ENCODE measurements at regions not wholly inside any gene's neighbourhood (a gene's known extent, or its start where the extent isn't known, plus 50 kb on each side); places are given as distances from the start of the nearest gene placed in this dataset.

- Histone ChIP-seq H3F3A (ENCODE audit: insufficient read depth, low read length) (no peaks in the 10 kb centered on the region), H3K9me3 (replicated peaks; ENCODE audit: insufficient read depth, low read length) (no peaks in the 10 kb centered on the region), H2AFZ (ENCODE audit: low read length) (no peak overlapping the region), H3K27me3 (replicated peaks; ENCODE audit: insufficient read depth, low read length) (peaks cover 39% of the 10 kb centered on the region), H3K36me3 (replicated peaks; ENCODE audit: insufficient read depth, low read length) (no peaks in the 10 kb centered on the region), H3K4me1 (ENCODE audit: low read length) (no peaks in the 10 kb centered on the region), H3K4me2 (ENCODE audit: low read depth, low read length) (no peak overlapping the region), H3K27ac (ENCODE audit: low read length) (no peak overlapping the region), H3K9me2 (replicated peaks; ENCODE audit: insufficient read depth, low read length) (no peaks in the 10 kb centered on the region), H3K4me3 (ENCODE audit: low read length) (no peak overlapping the region), H3K9ac (ENCODE audit: low read length) (no peak overlapping the region), H3K79me2 (ENCODE audit: low read length) (no peaks in the 10 kb centered on the region), H4K20me1 (ENCODE audit: insufficient read depth, low read length) (no peaks in the 10 kb centered on the region)
- no peak for DNase-seq
- TF ChIP-seq EZH2phosphoT487 (IDR thresholded peaks at IDR 0.05; ENCODE audit: low read length): no peak
- no peak for TF ChIP-seq EZH2 (optimal IDR thresholded peaks at IDR 0.05; ENCODE audit: low read depth, low read length)
- TF ChIP-seq CTCF (IDR thresholded peaks at IDR 0.05; ENCODE audit: low read length): no peak
These were observed 114.2 kb upstream of the PTPN1 start for GRCh38 chr20:50395914-50396488.

GRCh38 chr20:50396623-50397022 lies 113.6 kb upstream of the PTPN1 start:
- no peaks in the 10 kb centered on the region for H3K9me2 ChIP-seq (replicated peaks; ENCODE audit: insufficient read depth, low read length)
- no peak overlapping the region for H2AFZ ChIP-seq (ENCODE audit: low read length)
- H3K79me2 ChIP-seq (ENCODE audit: low read length): no peaks in the 10 kb centered on the region
- no peaks in the 10 kb centered on the region for H3F3A ChIP-seq (ENCODE audit: insufficient read depth, low read length)
- H3K9me3 ChIP-seq (replicated peaks; ENCODE audit: insufficient read depth, low read length): no peaks in the 10 kb centered on the region
- H3K27ac ChIP-seq (ENCODE audit: low read length): no peak overlapping the region
- DNase-seq: no peak
- no peak overlapping the region for H3K4me3 ChIP-seq (ENCODE audit: low read length)
- no peaks in the 10 kb centered on the region for H4K20me1 ChIP-seq (ENCODE audit: insufficient read depth, low read length)
- H3K36me3 ChIP-seq (replicated peaks; ENCODE audit: insufficient read depth, low read length): no peaks in the 10 kb centered on the region
- peaks cover 40% of the 10 kb centered on the region for H3K27me3 ChIP-seq (replicated peaks; ENCODE audit: insufficient read depth, low read length)
- H3K4me1 ChIP-seq (ENCODE audit: low read length): no peaks in the 10 kb centered on the region
- H3K4me2 ChIP-seq (ENCODE audit: low read depth, low read length): no peak overlapping the region
- TF ChIP-seq CTCF (IDR thresholded peaks at IDR 0.05; ENCODE audit: low read length) (no peak), EZH2 (optimal IDR thresholded peaks at IDR 0.05; ENCODE audit: low read depth, low read length) (no peak), EZH2phosphoT487 (IDR thresholded peaks at IDR 0.05; ENCODE audit: low read length) (no peak)
- no peak overlapping the region for H3K9ac ChIP-seq (ENCODE audit: low read length)

- Histone ChIP-seq H3F3A (ENCODE audit: insufficient read depth, low read length) (no peaks in the 10 kb centered on the region), H2AFZ (ENCODE audit: low read length) (no peak overlapping the region), H3K9me3 (replicated peaks; ENCODE audit: insufficient read depth, low read length) (no peaks in the 10 kb centered on the region), H3K4me1 (ENCODE audit: low read length) (no peaks in the 10 kb centered on the region), H4K20me1 (ENCODE audit: insufficient read depth, low read length) (no peaks in the 10 kb centered on the region), H3K4me3 (ENCODE audit: low read length) (no peak overlapping the region), H3K27ac (ENCODE audit: low read length) (no peak overlapping the region), H3K79me2 (ENCODE audit: low read length) (no peaks in the 10 kb centered on the region), H3K9ac (ENCODE audit: low read length) (no peak overlapping the region), H3K4me2 (ENCODE audit: low read depth, low read length) (no peak overlapping the region), H3K36me3 (replicated peaks; ENCODE audit: insufficient read depth, low read length) (no peaks in the 10 kb centered on the region), H3K27me3 (replicated peaks; ENCODE audit: insufficient read depth, low read length) (peaks cover 44% of the 10 kb centered on the region), H3K9me2 (replicated peaks; ENCODE audit: insufficient read depth, low read length) (no peaks in the 10 kb centered on the region)
- TF ChIP-seq EZH2phosphoT487 (IDR thresholded peaks at IDR 0.05; ENCODE audit: low read length) (no peak), EZH2 (optimal IDR thresholded peaks at IDR 0.05; ENCODE audit: low read depth, low read length) (no peak), CTCF (IDR thresholded peaks at IDR 0.05; ENCODE audit: low read length) (no peak)
- DNase-seq: no peak
These were observed 113.1 kb upstream of the PTPN1 start for GRCh38 chr20:50397058-50397457.
